HCT116 (cell line): ENCODE measurements at regions not wholly inside any gene's neighbourhood (a gene's known extent, or its start where the extent isn't known, plus 50 kb on each side); places are given as distances from the start of the nearest gene placed in this dataset.

Source experiments
- ATAC-seq: fragments of 200-7000 bp; cut with Tn5 transposase; 2 replicates; pipeline ENCODE4 v1.9.1; 2020; ENCODE audit warnings: mild to moderate bottlenecking, moderate library complexity
- BruUV-seq: library from RNA; stranded (reverse); fragments of 400-500 nt; replicated peaks from 2 replicates; lab custom pipeline; 2021; lab: Mats Ljungman, UMichigan
- CTCF ChIA-PET: fragments of 300-600 bp; sonication (Branson Sonifier 250); formaldehyde crosslinking; loops from one replicate; lab custom pipeline; 2021; ENCODE audit warnings: antibody characterized with exemption; lab: Charles Lee
- POLR2A ChIA-PET: fragments of 300-600, 350-600 bp; sonication (Branson Sonifier 250); formaldehyde crosslinking; loops from one replicate; lab custom pipeline; 2021; ENCODE audit warnings: antibody characterized with exemption; lab: Charles Lee
- RAD21 ChIA-PET, 2 experiments: fragments of 300-600 bp; sonication (Branson Sonifier 250); formaldehyde crosslinking; loops; one replicate each; lab custom pipeline; 2023; ENCODE audit warnings: low total read pairs in 2 of 2; ENCODE audit not compliant: uncharacterized antibody in 2 of 2, unreplicated experiment in 2 of 2, low non-redundant PET in 1 of 2; lab: Charles Lee
- DNase-seq: peaks from one replicate; pipeline ENCODE4 v3.0.0-alpha.2; 2010; ENCODE audit warnings: low read depth, low spot score
- H2AFZ ChIP-seq: fragments of 200-600 bp; shearing (Covaris generic), sonication (generic); 2 replicates; pipeline ENCODE4 v1.6.1; 2017; ENCODE audit warnings: low read depth, mixed run types, mixed read lengths, antibody characterized with exemption, low read length; ENCODE audit not compliant: poor library complexity, severe bottlenecking
- H3K27ac ChIP-seq: 2 replicates; pipeline ENCODE4 v1.5.1; 2012; ENCODE audit warnings: low read depth, low read length
- H3K27me3 ChIP-seq: fragments of 200-600 bp; sonication (generic); 2 replicates; pipeline ENCODE4 v1.6.1; 2016; ENCODE audit warnings: mixed run types, low read length, mixed read lengths; ENCODE audit not compliant: insufficient read depth
- H3K36me3 ChIP-seq, 2 experiments: fragments of 200-500 bp in 1 of 2; fragments of 200-600 bp in 1 of 2; sonication (Bioruptor generic) in 1 of 2; sonication (generic) in 1 of 2; 2 replicates each; pipeline versions ENCODE4 v1.5.1 to v1.6.1; 2014 to 2016; ENCODE audit warnings: low read length in 2 of 2, inconsistent platforms in 1 of 2, mixed read lengths in 1 of 2, mixed run types in 1 of 2; ENCODE audit not compliant: insufficient read depth in 2 of 2, control insufficient read depth in 1 of 2
- H3K4me1 ChIP-seq, 2 experiments: fragments of 200-600 bp in 1 of 2; sonication (generic) in 1 of 2; 2 replicates each; pipeline versions ENCODE4 v1.5.1 to v1.6.1; 2012 to 2017; ENCODE audit warnings: low read length in 2 of 2, inconsistent platforms in 1 of 2, mild to moderate bottlenecking in 1 of 2, mixed read lengths in 1 of 2, mixed run types in 1 of 2, moderate library complexity in 1 of 2; ENCODE audit not compliant: insufficient read depth in 2 of 2, control insufficient read depth in 1 of 2
- H3K4me2 ChIP-seq: fragments of 200-600 bp; sonication (generic); 2 replicates; pipeline ENCODE4 v1.6.1; 2017; ENCODE audit warnings: mixed run types, low read length, mixed read lengths
- H3K4me3 ChIP-seq, 2 experiments: fragments of 200-600 bp in 1 of 2; sonication (generic) in 1 of 2; replicated peaks in 1 of 2; 2 replicates each; pipeline ENCODE4 v1.5.1; 2011 to 2016; ENCODE audit warnings: low read length in 2 of 2, control low read depth in 1 of 2, low read depth in 1 of 2, mild to moderate bottlenecking in 1 of 2, mixed read lengths in 1 of 2, mixed run types in 1 of 2
- H3K79me2 ChIP-seq: fragments of 200-600 bp; sonication (generic); 2 replicates; pipeline ENCODE4 v1.6.1; 2017; ENCODE audit warnings: mild to moderate bottlenecking, mixed run types, low read length, moderate library complexity, mixed read lengths; ENCODE audit not compliant: insufficient read depth
- H3K9ac ChIP-seq: fragments of 200-600 bp; sonication (generic); 2 replicates; pipeline ENCODE4 v1.6.1; 2016; ENCODE audit warnings: low read length, mixed read lengths
- H3K9me2 ChIP-seq: fragments of 200-600 bp; sonication (generic), shearing (Covaris generic); 2 replicates; pipeline ENCODE4 v1.6.1; 2017; ENCODE audit warnings: mixed run types, mild to moderate bottlenecking, moderate library complexity; ENCODE audit not compliant: insufficient read depth
- H3K9me3 ChIP-seq, 2 experiments: fragments of 200-500 bp in 1 of 2; fragments of 200-600 bp in 1 of 2; sonication (Bioruptor generic) in 1 of 2; sonication (generic) in 1 of 2; 2 replicates each; pipeline ENCODE4 v1.6.1; 2014 to 2017; ENCODE audit warnings: low read length in 2 of 2, mixed read lengths in 2 of 2, inconsistent platforms in 1 of 2, low read depth in 1 of 2, mild to moderate bottlenecking in 1 of 2, mixed run types in 1 of 2, moderate library complexity in 1 of 2; ENCODE audit not compliant: control insufficient read depth in 1 of 2, insufficient read depth in 1 of 2
- H4K20me1 ChIP-seq: fragments of 200-600 bp; sonication (generic), shearing (Covaris generic); 2 replicates; pipeline ENCODE4 v1.6.1; 2017; ENCODE audit warnings: mixed run types, mild to moderate bottlenecking, moderate library complexity; ENCODE audit not compliant: insufficient read depth
- ATF3 ChIP-seq: IDR thresholded peaks from 2 replicates; pipeline ENCODE4 v1.6.1; 2012
- CEBPB ChIP-seq: IDR thresholded peaks from 2 replicates; pipeline ENCODE4 v1.6.1; 2012; ENCODE audit warnings: low read depth
- CTCF ChIP-seq, 3 experiments: fragments of 200-600 bp in 1 of 3; sonication (generic) in 1 of 3; IDR thresholded peaks in 2 of 3; conservative IDR thresholded peaks in 1 of 3; 2 replicates each; pipeline ENCODE4 v1.5.1; 2012 to 2017; ENCODE audit warnings: low read depth in 2 of 3, low read length in 2 of 3, antibody characterized with exemption in 1 of 3, borderline replicate concordance in 1 of 3, control low read depth in 1 of 3, mild to moderate bottlenecking in 1 of 3, mixed read lengths in 1 of 3, mixed run types in 1 of 3, moderate library complexity in 1 of 3; ENCODE audit not compliant: insufficient read depth in 1 of 3
- EGR1 ChIP-seq: IDR thresholded peaks from 2 replicates; pipeline ENCODE4 v1.6.1; 2012; ENCODE audit warnings: low read depth
- EZH2 ChIP-seq: fragments of 200-600 bp; sonication (generic); IDR thresholded peaks from 2 replicates; pipeline ENCODE4 v1.6.1; 2017; ENCODE audit warnings: antibody characterized with exemption, mixed run types
- EZH2phosphoT487 ChIP-seq: fragments of 200-600 bp; IDR thresholded peaks from 2 replicates; pipeline ENCODE4 v1.6.1; 2018; ENCODE audit warnings: antibody characterized with exemption, borderline replicate concordance
- FOSL1 ChIP-seq: IDR thresholded peaks from 2 replicates; pipeline ENCODE4 v1.6.1; 2012; ENCODE audit warnings: low read depth
- JUND ChIP-seq: IDR thresholded peaks from 2 replicates; pipeline ENCODE4 v1.6.1; 2012
- MAX ChIP-seq: IDR thresholded peaks from 2 replicates; pipeline ENCODE4 v1.6.1; 2012
- POLR2A ChIP-seq: IDR thresholded peaks from 2 replicates; pipeline ENCODE4 v1.7.0; 2011; ENCODE audit warnings: borderline replicate concordance; ENCODE audit not compliant: insufficient read depth, insufficient read length; ENCODE audit errors: extremely low read depth
- POLR2AphosphoS5 ChIP-seq: IDR thresholded peaks from 2 replicates; pipeline ENCODE4 v1.6.1; 2011; ENCODE audit warnings: mild to moderate bottlenecking, low read depth, low read length, moderate library complexity
- RAD21 ChIP-seq: IDR thresholded peaks from 2 replicates; pipeline ENCODE4 v1.6.1; 2012; ENCODE audit warnings: low read depth, mild to moderate bottlenecking
- REST ChIP-seq: IDR thresholded peaks from 2 replicates; pipeline ENCODE4 v1.6.1; 2012; ENCODE audit warnings: low read depth
- SIN3A ChIP-seq: IDR thresholded peaks from 2 replicates; pipeline ENCODE4 v1.6.1; 2012; ENCODE audit warnings: low read depth
- SP1 ChIP-seq: IDR thresholded peaks from 2 replicates; pipeline ENCODE4 v1.6.1; 2012; ENCODE audit warnings: low read depth
- SRF ChIP-seq: IDR thresholded peaks from 2 replicates; pipeline ENCODE4 v1.6.1; 2012; ENCODE audit warnings: low read depth
- TCF7L2 ChIP-seq: IDR thresholded peaks from 2 replicates; pipeline ENCODE4 v1.7.0; 2011; ENCODE audit warnings: borderline replicate concordance, inconsistent platforms; ENCODE audit not compliant: insufficient read depth, insufficient read length; ENCODE audit errors: extremely low read depth
- ZNF274 ChIP-seq: fragments of 200-500 bp; sonication (Bioruptor generic); IDR thresholded peaks from 2 replicates; pipeline ENCODE4 v1.6.1; 2014; ENCODE audit warnings: mild to moderate bottlenecking, low read depth, low read length, inconsistent platforms
- intact Hi-C: fragments of 100-400 bp; cut with micrococcal nuclease; formaldehyde crosslinking; loops from 2 replicates; pipeline ENCODE4 v1.10.0; 2022
- TF ChIP-seq, protein P1 (sequence below): IDR thresholded peaks from 2 replicates; pipeline ENCODE4 v1.6.1; 2011; ENCODE audit warnings: mild to moderate bottlenecking, low read length, moderate library complexity; ENCODE audit not compliant: insufficient replicate concordance; ENCODE audit errors: extremely low read depth

- ATAC-seq (no peak), DNase-seq (no peak)
- H3K79me2 ChIP-seq, result no peaks in the 10 kb centered on the region
- ChIA-PET CTCF (no interaction called here), RAD21 (no interaction called here)
- no peaks in the 10 kb centered on the region for H3K36me3 ChIP-seq
- no peak overlapping the region for H3K4me2 ChIP-seq
- no peak overlapping the region for H3K4me3 ChIP-seq
- no peaks in the 10 kb centered on the region for H3K27me3 ChIP-seq
- H3K9me2 ChIP-seq, result no peaks in the 10 kb centered on the region
- H3K9me3 ChIP-seq, result no peaks in the 10 kb centered on the region
- H3K4me1 ChIP-seq, result no peaks in the 10 kb centered on the region
- no peak overlapping the region for H3K9ac ChIP-seq
- H2AFZ ChIP-seq, result no peak overlapping the region
- intact Hi-C loops, result loop anchor here (5.0 to 10.0 kb wide), 2 partner anchors 252 to 1310 kb away; no protein-coding TSS in a partner anchor
- TF ChIP-seq EZH2 (no peak), ATF3 (no peak), FOSL1 (no peak), SP1 (no peak), MAX (no peak), JUND (no peak), TCF7L2 (no peak), EZH2phosphoT487 (no peak), CTCF (IDR thresholded peaks at IDR 0.05 in 2 of 3, conservative IDR thresholded peaks at IDR 0.05 in 1 of 3; ENCODE audit: borderline replicate concordance in 1 of 3, insufficient read depth in 1 of 3, low read depth in 2 of 3, low read length in 2 of 3) (no peak), CEBPB (no peak), POLR2AphosphoS5 (no peak), REST (no peak), SIN3A (no peak), RAD21 (no peak), SRF (no peak), POLR2A (no peak), ZNF274 (no peak), EGR1 (no peak)
- TF ChIP-seq, protein P1, sequence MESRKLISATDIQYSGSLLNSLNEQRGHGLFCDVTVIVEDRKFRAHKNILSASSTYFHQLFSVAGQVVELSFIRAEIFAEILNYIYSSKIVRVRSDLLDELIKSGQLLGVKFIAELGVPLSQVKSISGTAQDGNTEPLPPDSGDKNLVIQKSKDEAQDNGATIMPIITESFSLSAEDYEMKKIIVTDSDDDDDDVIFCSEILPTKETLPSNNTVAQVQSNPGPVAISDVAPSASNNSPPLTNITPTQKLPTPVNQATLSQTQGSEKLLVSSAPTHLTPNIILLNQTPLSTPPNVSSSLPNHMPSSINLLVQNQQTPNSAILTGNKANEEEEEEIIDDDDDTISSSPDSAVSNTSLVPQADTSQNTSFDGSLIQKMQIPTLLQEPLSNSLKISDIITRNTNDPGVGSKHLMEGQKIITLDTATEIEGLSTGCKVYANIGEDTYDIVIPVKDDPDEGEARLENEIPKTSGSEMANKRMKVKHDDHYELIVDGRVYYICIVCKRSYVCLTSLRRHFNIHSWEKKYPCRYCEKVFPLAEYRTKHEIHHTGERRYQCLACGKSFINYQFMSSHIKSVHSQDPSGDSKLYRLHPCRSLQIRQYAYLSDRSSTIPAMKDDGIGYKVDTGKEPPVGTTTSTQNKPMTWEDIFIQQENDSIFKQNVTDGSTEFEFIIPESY, result no peak
- TF ChIP-seq, all 23 proteins: peak for 0
- Histone ChIP-seq H4K20me1 (no peaks in the 10 kb centered on the region), H3K27ac (no peak overlapping the region)
- no TSS peak for BruUV-seq
- POLR2A ChIA-PET, result no interaction called here
These were observed 63.9 kb upstream of the OSTN start for GRCh38 chr3:191135175-191135574.
